HCT116 (cell line): ENCODE measurements at regions not wholly inside any gene's neighbourhood (a gene's known extent, or its start where the extent isn't known, plus 50 kb on each side); places are given as distances from the start of the nearest gene placed in this dataset.

ENCODE experiments used
- ATAC-seq: fragments of 200-7000 bp; cut with Tn5 transposase; 2 replicates; pipeline ENCODE4 v1.9.1; 2020; ENCODE audit warnings: mild to moderate bottlenecking, moderate library complexity
- BruUV-seq: library from RNA; stranded (reverse); fragments of 400-500 nt; replicated peaks from 2 replicates; lab custom pipeline; 2021; lab: Mats Ljungman, UMichigan
- CTCF ChIA-PET: fragments of 300-600 bp; sonication (Branson Sonifier 250); formaldehyde crosslinking; loops from one replicate; lab custom pipeline; 2021; ENCODE audit warnings: antibody characterized with exemption; lab: Charles Lee
- POLR2A ChIA-PET: fragments of 300-600, 350-600 bp; sonication (Branson Sonifier 250); formaldehyde crosslinking; loops from one replicate; lab custom pipeline; 2021; ENCODE audit warnings: antibody characterized with exemption; lab: Charles Lee
- RAD21 ChIA-PET, 2 experiments: fragments of 300-600 bp; sonication (Branson Sonifier 250); formaldehyde crosslinking; loops; one replicate each; lab custom pipeline; 2023; ENCODE audit warnings: low total read pairs in 2 of 2; ENCODE audit not compliant: uncharacterized antibody in 2 of 2, unreplicated experiment in 2 of 2, low non-redundant PET in 1 of 2; lab: Charles Lee
- DNase-seq: peaks from one replicate; pipeline ENCODE4 v3.0.0-alpha.2; 2010; ENCODE audit warnings: low read depth, low spot score
- H2AFZ ChIP-seq: fragments of 200-600 bp; shearing (Covaris generic), sonication (generic); 2 replicates; pipeline ENCODE4 v1.6.1; 2017; ENCODE audit warnings: low read depth, mixed run types, mixed read lengths, antibody characterized with exemption, low read length; ENCODE audit not compliant: poor library complexity, severe bottlenecking
- H3K27ac ChIP-seq: 2 replicates; pipeline ENCODE4 v1.5.1; 2012; ENCODE audit warnings: low read depth, low read length
- H3K27me3 ChIP-seq: fragments of 200-600 bp; sonication (generic); 2 replicates; pipeline ENCODE4 v1.6.1; 2016; ENCODE audit warnings: mixed run types, low read length, mixed read lengths; ENCODE audit not compliant: insufficient read depth
- H3K36me3 ChIP-seq, 2 experiments: fragments of 200-500 bp in 1 of 2; fragments of 200-600 bp in 1 of 2; sonication (Bioruptor generic) in 1 of 2; sonication (generic) in 1 of 2; 2 replicates each; pipeline versions ENCODE4 v1.5.1 to v1.6.1; 2014 to 2016; ENCODE audit warnings: low read length in 2 of 2, inconsistent platforms in 1 of 2, mixed read lengths in 1 of 2, mixed run types in 1 of 2; ENCODE audit not compliant: insufficient read depth in 2 of 2, control insufficient read depth in 1 of 2
- H3K4me1 ChIP-seq, 2 experiments: fragments of 200-600 bp in 1 of 2; sonication (generic) in 1 of 2; 2 replicates each; pipeline versions ENCODE4 v1.5.1 to v1.6.1; 2012 to 2017; ENCODE audit warnings: low read length in 2 of 2, inconsistent platforms in 1 of 2, mild to moderate bottlenecking in 1 of 2, mixed read lengths in 1 of 2, mixed run types in 1 of 2, moderate library complexity in 1 of 2; ENCODE audit not compliant: insufficient read depth in 2 of 2, control insufficient read depth in 1 of 2
- H3K4me2 ChIP-seq: fragments of 200-600 bp; sonication (generic); 2 replicates; pipeline ENCODE4 v1.6.1; 2017; ENCODE audit warnings: mixed run types, low read length, mixed read lengths
- H3K4me3 ChIP-seq, 2 experiments: fragments of 200-600 bp in 1 of 2; sonication (generic) in 1 of 2; replicated peaks in 1 of 2; 2 replicates each; pipeline ENCODE4 v1.5.1; 2011 to 2016; ENCODE audit warnings: low read length in 2 of 2, control low read depth in 1 of 2, low read depth in 1 of 2, mild to moderate bottlenecking in 1 of 2, mixed read lengths in 1 of 2, mixed run types in 1 of 2
- H3K79me2 ChIP-seq: fragments of 200-600 bp; sonication (generic); 2 replicates; pipeline ENCODE4 v1.6.1; 2017; ENCODE audit warnings: mild to moderate bottlenecking, mixed run types, low read length, moderate library complexity, mixed read lengths; ENCODE audit not compliant: insufficient read depth
- H3K9ac ChIP-seq: fragments of 200-600 bp; sonication (generic); 2 replicates; pipeline ENCODE4 v1.6.1; 2016; ENCODE audit warnings: low read length, mixed read lengths
- H3K9me2 ChIP-seq: fragments of 200-600 bp; sonication (generic), shearing (Covaris generic); 2 replicates; pipeline ENCODE4 v1.6.1; 2017; ENCODE audit warnings: mixed run types, mild to moderate bottlenecking, moderate library complexity; ENCODE audit not compliant: insufficient read depth
- H3K9me3 ChIP-seq, 2 experiments: fragments of 200-500 bp in 1 of 2; fragments of 200-600 bp in 1 of 2; sonication (Bioruptor generic) in 1 of 2; sonication (generic) in 1 of 2; 2 replicates each; pipeline ENCODE4 v1.6.1; 2014 to 2017; ENCODE audit warnings: low read length in 2 of 2, mixed read lengths in 2 of 2, inconsistent platforms in 1 of 2, low read depth in 1 of 2, mild to moderate bottlenecking in 1 of 2, mixed run types in 1 of 2, moderate library complexity in 1 of 2; ENCODE audit not compliant: control insufficient read depth in 1 of 2, insufficient read depth in 1 of 2
- H4K20me1 ChIP-seq: fragments of 200-600 bp; sonication (generic), shearing (Covaris generic); 2 replicates; pipeline ENCODE4 v1.6.1; 2017; ENCODE audit warnings: mixed run types, mild to moderate bottlenecking, moderate library complexity; ENCODE audit not compliant: insufficient read depth
- CBX3 ChIP-seq: IDR thresholded peaks from 2 replicates; pipeline ENCODE4 v1.6.1; 2012; ENCODE audit warnings: low read depth
- CEBPB ChIP-seq: IDR thresholded peaks from 2 replicates; pipeline ENCODE4 v1.6.1; 2012; ENCODE audit warnings: low read depth
- ELF1 ChIP-seq: IDR thresholded peaks from 2 replicates; pipeline ENCODE4 v1.6.1; 2012; ENCODE audit warnings: low read depth, borderline replicate concordance
- EZH2 ChIP-seq: fragments of 200-600 bp; sonication (generic); IDR thresholded peaks from 2 replicates; pipeline ENCODE4 v1.6.1; 2017; ENCODE audit warnings: antibody characterized with exemption, mixed run types
- EZH2phosphoT487 ChIP-seq: fragments of 200-600 bp; IDR thresholded peaks from 2 replicates; pipeline ENCODE4 v1.6.1; 2018; ENCODE audit warnings: antibody characterized with exemption, borderline replicate concordance
- FOSL1 ChIP-seq: IDR thresholded peaks from 2 replicates; pipeline ENCODE4 v1.6.1; 2012; ENCODE audit warnings: low read depth
- JUND ChIP-seq: IDR thresholded peaks from 2 replicates; pipeline ENCODE4 v1.6.1; 2012
- POLR2A ChIP-seq: IDR thresholded peaks from 2 replicates; pipeline ENCODE4 v1.7.0; 2011; ENCODE audit warnings: borderline replicate concordance; ENCODE audit not compliant: insufficient read depth, insufficient read length; ENCODE audit errors: extremely low read depth
- POLR2AphosphoS5 ChIP-seq: IDR thresholded peaks from 2 replicates; pipeline ENCODE4 v1.6.1; 2011; ENCODE audit warnings: mild to moderate bottlenecking, low read depth, low read length, moderate library complexity
- SIN3A ChIP-seq: IDR thresholded peaks from 2 replicates; pipeline ENCODE4 v1.6.1; 2012; ENCODE audit warnings: low read depth
- SP1 ChIP-seq: IDR thresholded peaks from 2 replicates; pipeline ENCODE4 v1.6.1; 2012; ENCODE audit warnings: low read depth
- SRF ChIP-seq: IDR thresholded peaks from 2 replicates; pipeline ENCODE4 v1.6.1; 2012; ENCODE audit warnings: low read depth
- TCF7L2 ChIP-seq: IDR thresholded peaks from 2 replicates; pipeline ENCODE4 v1.7.0; 2011; ENCODE audit warnings: borderline replicate concordance, inconsistent platforms; ENCODE audit not compliant: insufficient read depth, insufficient read length; ENCODE audit errors: extremely low read depth
- YY1 ChIP-seq: IDR thresholded peaks from 2 replicates; pipeline ENCODE4 v1.6.1; 2011; ENCODE audit warnings: low read length, low read depth, moderate library complexity, mild to moderate bottlenecking; ENCODE audit not compliant: insufficient replicate concordance; ENCODE audit errors: extremely low read depth
- ZFX ChIP-seq: fragments of 450-650 bp; IDR thresholded peaks from 2 replicates; pipeline ENCODE4 v1.6.1; 2017
- ZNF274 ChIP-seq: fragments of 200-500 bp; sonication (Bioruptor generic); IDR thresholded peaks from 2 replicates; pipeline ENCODE4 v1.6.1; 2014; ENCODE audit warnings: mild to moderate bottlenecking, low read depth, low read length, inconsistent platforms
- intact Hi-C: fragments of 100-400 bp; cut with micrococcal nuclease; formaldehyde crosslinking; loops from 2 replicates; pipeline ENCODE4 v1.10.0; 2022
- TF ChIP-seq, protein P1 (sequence below): IDR thresholded peaks from 2 replicates; pipeline ENCODE4 v1.6.1; 2012
- TF ChIP-seq, protein P2 (sequence below): IDR thresholded peaks from 2 replicates; pipeline ENCODE4 v1.6.1; 2012; ENCODE audit warnings: low read depth

DNA sequence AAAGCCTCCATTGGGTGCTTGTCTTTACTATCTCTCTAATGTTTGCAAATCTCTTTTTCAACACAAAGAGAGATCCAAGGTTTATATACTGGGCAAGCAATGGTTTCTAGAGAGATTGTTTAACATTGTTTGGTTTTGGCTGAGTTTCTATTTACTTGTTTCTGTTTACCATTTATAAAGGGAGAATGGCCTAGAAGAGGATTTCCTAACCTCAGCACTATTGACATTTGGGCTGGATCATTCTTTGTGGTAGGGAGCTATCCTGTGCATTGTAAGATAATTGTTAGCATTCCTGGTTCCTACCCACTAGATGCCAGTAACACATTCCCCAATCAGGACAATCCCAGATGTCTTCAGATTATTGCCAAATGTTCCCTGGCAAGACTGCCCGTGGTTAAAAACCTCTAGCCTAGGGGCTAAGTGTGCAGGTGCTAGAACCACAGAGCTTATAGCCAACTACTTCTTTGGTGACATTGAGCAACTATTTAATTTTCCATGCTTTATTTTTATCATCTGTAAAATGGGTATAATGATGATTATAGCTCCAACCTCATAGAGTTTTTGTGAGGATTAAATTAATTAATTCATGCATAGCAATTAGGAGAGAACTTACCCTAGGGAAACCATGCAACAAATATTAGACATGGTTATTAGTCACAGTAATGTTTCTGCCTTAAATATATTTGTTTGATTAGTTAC lies 413.9 kb upstream of the MAF start:
- Histone ChIP-seq H3K4me3 (no peak overlapping the region), H3K79me2 (no peaks in the 10 kb centered on the region), H4K20me1 (no peaks in the 10 kb centered on the region), H3K9me2 (no peaks in the 10 kb centered on the region), H2AFZ (no peak overlapping the region), H3K27ac (no peak overlapping the region), H3K27me3 (no peaks in the 10 kb centered on the region), H3K9ac (no peak overlapping the region), H3K36me3 (no peaks in the 10 kb centered on the region), H3K4me1 (no peaks in the 10 kb centered on the region), H3K4me2 (no peak overlapping the region), H3K9me3 (peaks cover 43 to 59% of the 10 kb centered on the region in 2 experiments; a peak in 2 of 4 replicates)
- ATAC-seq = no peak
- ChIA-PET RAD21 (no interaction called here), POLR2A (no interaction called here), CTCF (no interaction called here)
- intact Hi-C loops = no loop called here
- DNase-seq = no peak
- BruUV-seq = no TSS peak
- TF ChIP-seq POLR2AphosphoS5 (no peak), CEBPB (no peak), SIN3A (no peak), TCF7L2 (no peak), YY1 (no peak), ZNF274 (no peak), ZFX (no peak), EZH2 (no peak), POLR2A (no peak), SP1 (no peak), FOSL1 (no peak), JUND (no peak), SRF (no peak), CBX3 (no peak), EZH2phosphoT487 (no peak), ELF1 (no peak)
- TF ChIP-seq, protein P1, sequence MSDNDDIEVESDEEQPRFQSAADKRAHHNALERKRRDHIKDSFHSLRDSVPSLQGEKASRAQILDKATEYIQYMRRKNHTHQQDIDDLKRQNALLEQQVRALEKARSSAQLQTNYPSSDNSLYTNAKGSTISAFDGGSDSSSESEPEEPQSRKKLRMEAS = no peak
- TF ChIP-seq, protein P2, sequence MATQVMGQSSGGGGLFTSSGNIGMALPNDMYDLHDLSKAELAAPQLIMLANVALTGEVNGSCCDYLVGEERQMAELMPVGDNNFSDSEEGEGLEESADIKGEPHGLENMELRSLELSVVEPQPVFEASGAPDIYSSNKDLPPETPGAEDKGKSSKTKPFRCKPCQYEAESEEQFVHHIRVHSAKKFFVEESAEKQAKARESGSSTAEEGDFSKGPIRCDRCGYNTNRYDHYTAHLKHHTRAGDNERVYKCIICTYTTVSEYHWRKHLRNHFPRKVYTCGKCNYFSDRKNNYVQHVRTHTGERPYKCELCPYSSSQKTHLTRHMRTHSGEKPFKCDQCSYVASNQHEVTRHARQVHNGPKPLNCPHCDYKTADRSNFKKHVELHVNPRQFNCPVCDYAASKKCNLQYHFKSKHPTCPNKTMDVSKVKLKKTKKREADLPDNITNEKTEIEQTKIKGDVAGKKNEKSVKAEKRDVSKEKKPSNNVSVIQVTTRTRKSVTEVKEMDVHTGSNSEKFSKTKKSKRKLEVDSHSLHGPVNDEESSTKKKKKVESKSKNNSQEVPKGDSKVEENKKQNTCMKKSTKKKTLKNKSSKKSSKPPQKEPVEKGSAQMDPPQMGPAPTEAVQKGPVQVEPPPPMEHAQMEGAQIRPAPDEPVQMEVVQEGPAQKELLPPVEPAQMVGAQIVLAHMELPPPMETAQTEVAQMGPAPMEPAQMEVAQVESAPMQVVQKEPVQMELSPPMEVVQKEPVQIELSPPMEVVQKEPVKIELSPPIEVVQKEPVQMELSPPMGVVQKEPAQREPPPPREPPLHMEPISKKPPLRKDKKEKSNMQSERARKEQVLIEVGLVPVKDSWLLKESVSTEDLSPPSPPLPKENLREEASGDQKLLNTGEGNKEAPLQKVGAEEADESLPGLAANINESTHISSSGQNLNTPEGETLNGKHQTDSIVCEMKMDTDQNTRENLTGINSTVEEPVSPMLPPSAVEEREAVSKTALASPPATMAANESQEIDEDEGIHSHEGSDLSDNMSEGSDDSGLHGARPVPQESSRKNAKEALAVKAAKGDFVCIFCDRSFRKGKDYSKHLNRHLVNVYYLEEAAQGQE = no peak
